ENCODE measurements at regions not wholly inside any gene's neighbourhood (a gene's known extent, or its start where the extent isn't known, plus 50 kb on each side); places are given as distances from the start of the nearest gene placed in this dataset.

DNA sequence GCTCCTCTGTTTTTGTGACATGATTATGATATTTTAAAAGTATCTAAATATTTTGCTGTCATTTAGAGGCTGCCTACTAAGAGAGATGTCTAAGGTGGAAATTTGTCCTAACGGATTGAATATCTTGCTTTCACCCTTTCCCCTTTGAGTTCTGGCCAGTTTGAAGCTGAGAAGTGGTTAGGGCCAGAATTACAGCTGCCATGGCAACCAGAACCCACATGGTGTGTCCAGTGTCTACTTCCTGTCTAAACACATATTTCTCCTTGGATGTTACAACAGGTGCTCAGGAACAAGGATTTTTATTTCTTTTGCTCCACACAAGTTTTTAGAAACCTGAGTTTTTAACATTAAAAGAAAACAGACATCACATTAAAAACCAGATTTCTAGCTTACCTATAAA, 335.1 kb upstream of the OR4E1 start:
- TF ChIP-seq, protein P1, sequence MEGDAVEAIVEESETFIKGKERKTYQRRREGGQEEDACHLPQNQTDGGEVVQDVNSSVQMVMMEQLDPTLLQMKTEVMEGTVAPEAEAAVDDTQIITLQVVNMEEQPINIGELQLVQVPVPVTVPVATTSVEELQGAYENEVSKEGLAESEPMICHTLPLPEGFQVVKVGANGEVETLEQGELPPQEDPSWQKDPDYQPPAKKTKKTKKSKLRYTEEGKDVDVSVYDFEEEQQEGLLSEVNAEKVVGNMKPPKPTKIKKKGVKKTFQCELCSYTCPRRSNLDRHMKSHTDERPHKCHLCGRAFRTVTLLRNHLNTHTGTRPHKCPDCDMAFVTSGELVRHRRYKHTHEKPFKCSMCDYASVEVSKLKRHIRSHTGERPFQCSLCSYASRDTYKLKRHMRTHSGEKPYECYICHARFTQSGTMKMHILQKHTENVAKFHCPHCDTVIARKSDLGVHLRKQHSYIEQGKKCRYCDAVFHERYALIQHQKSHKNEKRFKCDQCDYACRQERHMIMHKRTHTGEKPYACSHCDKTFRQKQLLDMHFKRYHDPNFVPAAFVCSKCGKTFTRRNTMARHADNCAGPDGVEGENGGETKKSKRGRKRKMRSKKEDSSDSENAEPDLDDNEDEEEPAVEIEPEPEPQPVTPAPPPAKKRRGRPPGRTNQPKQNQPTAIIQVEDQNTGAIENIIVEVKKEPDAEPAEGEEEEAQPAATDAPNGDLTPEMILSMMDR (IDR thresholded peaks at IDR 0.05; ENCODE audit: low read depth, low read length, missing input control), result no peak
- no peak for TF ChIP-seq MAX (IDR thresholded peaks at IDR 0.05)
- TF ChIP-seq ZBTB33 (IDR thresholded peaks at IDR 0.05), result no peak
- TF ChIP-seq TAF1 (conservative IDR thresholded peaks at IDR 0.05), result no peak
- TF ChIP-seq YY1 (IDR thresholded peaks at IDR 0.05), result no peak
- TF ChIP-seq RXRA (IDR thresholded peaks at IDR 0.05), result no peak
- TF ChIP-seq SP1 (IDR thresholded peaks at IDR 0.05), result no peak
- no peak for TF ChIP-seq HNF4A (conservative IDR thresholded peaks at IDR 0.05)

Data from liver (tissue), 3 donors.